HG03469 (cell line): ENCODE measurements at regions not wholly inside any gene's neighbourhood (a gene's known extent, or its start where the extent isn't known, plus 50 kb on each side); places are given as distances from the start of the nearest gene placed in this dataset.

Experiments
- ATAC-seq: cut with Tn5 transposase; IDR thresholded peaks from one replicate; pipeline ENCODE4 v1.9.1; 2021; ENCODE audit warnings: mild to moderate bottlenecking, moderate library complexity, moderate number of reproducible peaks; ENCODE audit not compliant: unreplicated experiment

DNA sequence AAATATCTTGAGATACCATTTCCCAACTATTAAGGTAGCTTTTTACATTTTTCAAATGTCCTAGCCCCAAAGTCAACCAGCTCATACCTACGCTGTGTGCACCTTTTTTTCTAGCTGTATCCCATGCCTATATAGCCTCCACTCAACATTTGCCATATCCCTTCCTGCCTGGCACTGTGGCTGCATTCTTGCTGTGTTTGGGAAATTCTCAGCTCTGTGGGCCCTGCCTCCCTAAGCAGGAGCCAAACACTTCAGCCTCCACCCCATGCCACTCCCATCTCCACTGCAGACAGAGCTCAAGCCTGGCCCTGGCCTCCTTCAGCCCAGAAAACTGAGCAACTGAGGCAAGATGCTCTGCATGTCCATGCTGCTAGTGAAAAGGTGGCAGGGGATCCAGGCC is 141.3 kb downstream of the RAB11FIP2 start:
- ATAC-seq, result no peak

DNA sequence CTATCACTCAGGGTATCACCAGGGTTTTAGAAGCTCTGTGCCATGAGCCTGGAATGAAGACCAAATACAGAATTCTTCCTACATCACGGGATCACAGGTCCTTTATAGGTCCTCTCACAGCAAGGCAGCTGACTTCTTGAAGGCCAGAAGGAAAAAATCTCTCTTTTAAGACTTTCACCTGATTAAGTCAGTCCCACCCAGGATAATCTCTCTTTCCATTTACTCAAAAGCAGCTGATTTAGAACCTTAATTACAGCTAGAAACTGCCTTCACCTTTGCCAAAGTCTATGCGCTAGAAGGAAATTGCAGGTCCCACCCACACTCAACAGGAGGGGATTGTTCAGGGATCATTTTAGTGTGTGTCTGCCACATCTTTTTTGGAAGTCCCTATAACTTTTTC is 135.1 kb downstream of the RAB11FIP2 start:
- no peak for ATAC-seq

DNA sequence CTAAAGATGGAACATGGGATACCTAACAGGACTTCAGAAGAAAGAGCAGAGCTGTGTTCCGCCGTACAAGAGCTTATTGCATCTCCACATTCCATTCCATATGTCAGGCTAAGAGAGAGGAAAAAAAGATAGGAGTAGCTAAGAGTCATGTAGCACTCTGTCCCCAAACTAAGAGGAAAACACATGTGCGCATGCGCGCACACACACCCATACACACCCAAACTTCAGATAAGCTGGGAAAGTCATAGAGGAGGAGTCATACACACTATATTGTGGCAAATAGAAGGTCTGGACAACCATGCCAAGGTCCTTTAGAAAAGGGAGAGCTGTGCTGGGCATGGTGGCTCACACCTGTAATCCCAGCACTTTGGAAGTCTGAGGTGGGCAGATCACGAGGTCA is 132.4 kb downstream of the RAB11FIP2 start:
- no peak for ATAC-seq

DNA sequence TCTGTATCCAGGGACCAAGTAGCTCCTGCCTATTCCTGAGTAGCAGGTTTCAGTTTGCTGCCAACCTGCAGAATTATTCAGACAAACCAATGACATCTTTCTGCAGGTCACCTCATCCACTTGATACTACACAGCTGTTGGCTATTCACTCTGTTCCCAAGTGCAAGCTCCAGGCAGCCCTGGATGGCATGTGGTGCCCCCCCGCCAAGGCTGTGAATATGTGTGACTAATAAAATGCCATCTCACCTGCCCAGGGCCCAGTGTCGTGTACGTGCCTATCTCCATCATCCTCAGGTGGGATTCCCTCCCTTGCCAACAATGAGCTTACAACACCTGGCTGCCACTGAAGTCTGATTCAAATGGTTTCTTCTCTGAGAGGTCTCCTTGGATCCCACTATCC is 125.8 kb downstream of the RAB11FIP2 start:
- no peak for ATAC-seq

DNA sequence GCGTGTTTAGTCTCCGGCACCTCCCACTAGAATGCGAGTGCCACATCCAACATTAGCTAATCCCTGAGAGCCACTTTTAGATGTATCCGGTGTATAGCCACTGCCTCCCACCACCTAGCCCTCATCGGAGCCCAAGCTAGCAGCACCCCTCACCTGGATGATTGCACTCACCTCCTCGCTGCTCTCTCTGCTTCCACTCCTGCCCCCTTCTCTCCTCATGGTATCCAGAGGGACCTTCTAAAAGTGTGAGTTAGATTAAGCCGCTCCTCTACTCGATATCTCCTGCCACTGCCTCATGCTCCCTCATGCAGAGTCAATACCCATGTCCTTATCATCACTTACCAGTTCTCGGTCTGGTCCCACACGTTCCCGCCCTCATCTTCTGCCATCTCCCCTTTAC is 125.3 kb downstream of the RAB11FIP2 start:
- ATAC-seq, result no peak

DNA sequence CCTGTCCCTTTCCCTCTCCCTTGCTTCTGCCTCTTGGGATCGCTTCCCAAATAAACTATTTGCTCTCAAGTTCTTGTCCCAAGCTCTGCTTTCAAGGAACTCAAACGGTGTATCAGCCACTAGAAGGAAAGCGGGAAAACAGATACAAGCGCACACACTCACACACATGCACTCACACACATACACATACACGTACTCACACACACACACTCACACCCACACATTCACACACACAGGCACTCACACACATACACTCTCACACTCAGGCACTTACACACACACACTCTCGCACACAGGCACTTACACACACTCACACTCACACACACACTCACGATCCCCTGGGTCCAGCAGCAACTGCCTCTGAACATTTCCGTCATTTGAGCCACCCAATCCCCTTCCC is 121.9 kb downstream of the RAB11FIP2 start:
- no peak for ATAC-seq

DNA sequence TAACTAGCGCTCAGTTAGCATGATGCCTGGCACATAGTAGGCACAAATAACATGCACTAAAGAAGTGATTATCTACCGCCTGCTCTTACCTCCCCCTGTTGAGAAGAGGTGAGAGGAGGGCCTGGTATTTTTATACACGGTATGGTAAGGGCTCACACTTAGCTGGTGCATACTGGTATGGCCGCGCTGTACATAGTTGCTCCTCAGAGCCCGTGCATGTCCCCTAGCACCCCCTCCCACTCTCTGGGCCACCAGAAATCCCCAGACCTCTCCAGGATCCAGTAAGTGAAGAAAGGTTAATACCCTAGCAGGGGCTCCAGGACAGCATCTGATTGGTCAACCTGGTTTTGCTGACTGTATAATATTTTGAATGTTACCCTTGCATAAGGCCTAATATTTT is 121.4 kb downstream of the RAB11FIP2 start:
- no peak for ATAC-seq

DNA sequence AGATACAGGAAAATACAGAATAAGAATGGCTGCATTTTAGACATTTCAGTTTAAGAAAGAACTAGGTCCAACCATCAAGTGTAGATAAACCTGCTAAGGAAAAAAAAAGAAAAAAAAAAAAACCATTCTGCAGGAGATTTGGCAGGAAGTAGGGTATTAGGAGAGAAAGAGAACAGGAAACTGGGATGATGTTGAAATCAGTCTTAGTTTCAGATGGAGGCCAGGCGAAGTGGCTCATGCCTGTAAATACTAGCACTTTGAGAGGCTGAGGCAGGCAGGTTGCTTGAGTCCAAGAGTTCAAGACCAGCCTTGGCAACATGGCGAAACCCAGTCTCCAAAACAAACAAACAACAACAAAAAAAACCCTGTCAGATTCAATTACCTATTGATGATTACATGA is 120.2 kb downstream of the RAB11FIP2 start:
- ATAC-seq, result no peak

DNA sequence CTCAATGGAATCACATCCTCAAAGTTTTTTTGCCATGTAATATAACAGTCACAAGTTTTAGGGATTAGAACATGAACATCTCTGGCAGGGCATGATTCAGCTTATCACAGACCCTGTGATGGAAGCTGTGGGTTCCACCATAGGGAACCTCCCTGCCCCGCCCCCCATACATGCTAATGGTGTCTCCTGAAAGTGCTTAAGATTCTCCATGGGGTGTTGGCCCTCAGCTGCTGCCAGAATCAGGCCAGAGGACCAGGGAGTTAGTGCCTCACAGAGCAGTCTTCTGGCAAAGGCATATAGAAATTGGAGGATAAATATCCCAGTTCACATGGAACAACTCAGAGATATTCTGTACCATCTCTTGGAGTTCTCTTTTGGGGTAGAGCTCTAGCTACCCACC is 119.4 kb downstream of the RAB11FIP2 start:
- ATAC-seq, result no peak

DNA sequence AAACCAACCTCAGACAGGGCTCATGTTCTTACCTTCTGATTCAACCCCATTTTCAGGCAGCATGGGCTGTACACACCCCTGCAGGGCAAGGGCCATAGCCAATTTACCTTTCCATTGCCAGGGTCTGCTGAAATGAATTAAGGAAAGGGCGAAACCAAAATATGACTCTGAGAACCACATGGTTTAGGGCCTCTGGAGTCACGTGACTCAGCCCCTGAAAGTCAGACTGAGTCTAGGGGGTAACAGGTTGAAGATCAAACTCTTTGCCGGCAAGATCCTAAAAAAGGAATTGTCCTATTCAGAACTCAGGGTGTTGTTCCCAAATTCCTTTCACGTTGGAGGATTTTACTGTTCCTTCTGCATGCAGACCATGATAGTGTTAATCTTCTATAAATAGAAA is 118.9 kb downstream of the RAB11FIP2 start:
- ATAC-seq, result no peak

DNA sequence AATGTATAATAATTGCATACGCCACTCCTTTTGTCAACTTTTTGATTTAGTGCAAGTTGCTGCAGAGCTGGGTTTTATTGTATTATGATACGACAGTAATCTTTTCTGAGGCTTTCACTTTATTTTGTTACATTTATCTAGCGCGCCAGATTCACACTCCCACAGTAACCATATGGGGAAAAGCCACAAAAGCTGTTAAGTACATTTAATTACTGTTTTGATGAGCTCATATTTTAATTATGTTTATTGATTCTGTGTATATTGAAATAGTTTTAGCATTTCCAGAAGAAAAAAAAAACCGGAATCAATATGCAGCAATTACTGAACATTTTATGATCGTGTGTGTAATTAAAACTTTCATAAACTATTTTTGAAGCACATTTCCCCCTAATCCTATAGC is 118.5 kb downstream of the RAB11FIP2 start:
- no peak for ATAC-seq

DNA sequence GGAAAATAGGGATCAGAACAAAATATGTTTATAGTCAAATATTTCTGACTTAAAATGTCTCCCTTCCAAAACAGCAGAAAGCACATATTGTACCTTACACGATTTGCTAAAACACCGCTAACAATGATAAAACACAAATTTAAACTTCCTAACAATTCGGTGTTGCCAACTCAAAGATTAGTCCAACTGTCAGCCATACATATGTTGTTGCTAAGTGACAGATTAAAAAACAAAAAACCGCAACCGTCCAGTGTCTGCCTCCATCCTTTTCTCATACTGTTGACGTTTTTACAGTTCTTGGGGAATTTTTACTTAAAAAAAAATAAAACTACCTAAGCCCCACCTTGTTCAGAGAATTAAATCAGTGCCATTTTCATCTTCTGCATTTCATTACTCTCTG is 118.0 kb downstream of the RAB11FIP2 start:
- no peak for ATAC-seq

DNA sequence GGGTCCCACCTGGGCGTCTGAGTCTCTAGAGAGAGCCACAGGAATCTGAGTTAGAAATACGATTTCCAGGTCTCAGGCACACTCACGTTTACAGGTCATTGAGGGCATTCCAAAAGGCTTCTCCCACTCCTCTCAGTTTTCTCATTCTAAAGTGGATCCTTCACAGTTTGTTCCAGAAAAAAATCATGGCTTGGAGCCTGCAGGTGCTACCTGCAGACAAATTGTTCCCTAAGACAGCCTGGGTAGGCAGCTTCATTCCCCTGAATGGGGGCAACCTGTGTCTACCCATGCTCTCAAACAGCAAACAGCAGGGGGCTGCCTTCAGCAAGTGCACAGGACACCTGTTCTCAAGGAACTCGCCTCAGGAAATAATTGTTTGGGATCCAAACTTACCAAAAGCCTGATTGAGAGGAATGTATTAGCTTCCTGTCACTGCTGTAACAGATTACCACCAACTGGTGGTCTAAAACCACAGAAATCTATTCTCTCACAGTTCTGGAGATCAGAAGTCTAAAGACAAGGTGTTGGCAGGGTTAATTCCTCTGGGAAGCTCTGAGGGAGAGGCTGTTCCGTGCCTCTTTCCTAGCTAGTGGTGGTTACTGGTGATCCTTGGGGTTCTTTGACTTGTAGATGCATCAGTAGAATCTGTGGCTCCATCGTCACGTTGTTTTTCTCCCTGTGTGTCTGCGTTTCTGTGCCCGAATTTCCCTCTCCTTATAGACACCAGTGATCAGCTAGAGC is 117.2 kb downstream of the RAB11FIP2 start:
- no peak for ATAC-seq

DNA sequence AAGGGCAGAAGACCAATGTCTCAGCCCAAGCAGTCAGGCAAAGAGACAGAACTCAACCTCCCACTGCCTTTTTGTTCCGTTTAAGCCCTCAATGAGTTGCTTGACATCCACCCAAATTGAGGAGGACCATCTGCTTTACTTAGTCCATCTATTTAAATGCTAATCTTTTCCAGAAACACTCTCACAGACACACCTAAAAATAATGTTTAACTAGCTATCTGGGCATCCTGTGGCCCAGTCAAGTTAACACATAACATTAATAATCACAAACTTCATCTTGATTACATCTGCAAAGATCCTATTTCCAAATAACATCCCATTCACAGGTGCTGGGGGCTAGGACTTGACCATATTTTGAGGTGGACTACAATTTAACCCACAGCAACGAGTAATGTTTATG is 115.7 kb downstream of the RAB11FIP2 start:
- no peak for ATAC-seq

DNA sequence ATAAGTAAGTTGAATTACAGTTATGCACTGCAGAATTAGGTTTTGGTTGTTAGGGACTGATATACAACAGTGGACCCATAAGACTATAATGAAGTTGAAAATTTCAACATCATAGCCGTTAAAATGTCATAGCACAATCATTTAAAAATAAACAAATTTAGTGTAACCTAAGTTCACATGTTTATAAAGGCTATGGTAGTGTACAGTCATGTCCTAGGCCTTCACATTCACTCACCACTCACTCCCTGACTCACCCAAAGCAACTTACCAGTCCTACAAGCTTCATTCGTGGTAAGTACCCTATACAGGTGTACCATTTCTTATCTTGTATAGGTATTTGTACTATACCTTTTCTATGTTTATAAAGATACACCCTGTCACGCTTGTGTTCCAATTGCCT is 113.7 kb downstream of the RAB11FIP2 start:
- ATAC-seq, result no peak

DNA sequence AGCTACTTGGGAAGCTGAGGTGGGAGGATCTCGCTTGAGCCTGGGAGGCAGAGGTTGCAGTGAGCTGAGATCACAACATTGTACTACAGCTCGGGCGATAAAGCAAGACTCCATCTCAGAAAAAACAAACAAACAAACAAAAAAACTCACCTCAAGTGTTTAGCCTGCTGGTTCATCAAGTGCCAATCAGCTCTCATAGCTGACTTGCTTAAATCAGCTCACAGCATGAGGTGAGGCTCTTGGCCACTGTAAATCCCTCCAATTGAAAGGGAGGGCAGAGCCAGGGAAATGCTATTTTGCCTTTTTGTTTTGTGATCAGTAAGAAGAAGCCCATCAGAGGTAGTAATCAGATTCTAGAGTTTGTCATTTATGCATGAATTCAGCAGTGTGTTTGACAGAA is 112.3 kb downstream of the RAB11FIP2 start:
- ATAC-seq, result no peak

DNA sequence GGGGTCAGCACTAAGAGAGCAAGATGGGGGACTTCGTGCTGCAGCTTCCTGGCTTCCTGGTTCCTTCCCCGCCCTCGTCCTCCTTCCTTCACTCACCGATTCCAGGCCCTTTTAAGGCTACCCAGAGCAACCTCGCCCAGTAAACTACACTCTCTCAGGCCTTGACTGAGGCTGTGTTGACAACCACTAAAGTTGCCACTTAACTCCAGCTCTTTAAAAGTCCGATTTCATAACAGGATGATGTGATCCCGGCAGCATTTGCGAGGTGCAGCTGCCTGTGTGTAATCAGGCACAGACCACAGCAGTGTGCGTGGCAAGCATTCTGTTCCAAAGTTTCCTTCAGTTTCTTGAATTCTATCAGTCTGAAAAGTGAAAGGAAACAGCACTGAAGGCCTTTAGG is 110.6 kb downstream of the RAB11FIP2 start:
- ATAC-seq, result no peak

DNA sequence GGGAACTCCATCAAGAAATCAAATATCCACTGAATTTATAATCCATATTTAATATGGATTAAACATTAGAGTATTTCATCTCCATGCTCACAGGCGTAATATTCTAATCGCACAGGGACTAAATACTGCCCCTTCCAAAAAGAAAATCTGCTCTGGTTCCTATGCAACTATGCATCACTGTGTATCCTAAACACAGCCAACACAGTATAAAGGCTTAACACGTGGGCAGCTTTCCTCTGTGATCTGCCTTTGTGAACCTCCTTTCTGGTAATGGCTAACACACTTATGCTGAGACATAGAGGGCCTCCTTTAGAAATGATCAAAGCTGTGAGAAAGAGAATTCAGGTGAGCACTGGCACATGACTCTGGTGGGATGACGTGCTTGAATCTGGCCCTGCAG is 110.2 kb downstream of the RAB11FIP2 start:
- ATAC-seq, result no peak

DNA sequence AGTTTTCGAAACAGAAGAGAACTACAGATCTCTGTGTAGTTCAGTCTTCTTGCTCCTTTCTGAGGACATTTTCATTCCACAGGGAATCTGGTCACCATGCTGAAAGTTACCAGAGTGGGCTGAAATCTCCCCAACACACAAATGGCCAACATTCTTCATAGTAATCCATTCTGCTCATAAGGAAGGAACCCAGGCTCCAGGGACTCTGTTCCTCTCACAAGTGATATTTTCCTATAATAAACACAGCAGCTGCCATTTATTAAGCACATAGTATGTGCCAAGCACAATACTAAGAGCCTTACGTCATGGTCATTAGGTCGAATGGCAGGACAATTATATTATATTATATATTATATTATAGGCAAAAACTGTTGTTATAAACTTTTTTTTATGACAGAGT is 109.8 kb downstream of the RAB11FIP2 start:
- ATAC-seq, result no peak

DNA sequence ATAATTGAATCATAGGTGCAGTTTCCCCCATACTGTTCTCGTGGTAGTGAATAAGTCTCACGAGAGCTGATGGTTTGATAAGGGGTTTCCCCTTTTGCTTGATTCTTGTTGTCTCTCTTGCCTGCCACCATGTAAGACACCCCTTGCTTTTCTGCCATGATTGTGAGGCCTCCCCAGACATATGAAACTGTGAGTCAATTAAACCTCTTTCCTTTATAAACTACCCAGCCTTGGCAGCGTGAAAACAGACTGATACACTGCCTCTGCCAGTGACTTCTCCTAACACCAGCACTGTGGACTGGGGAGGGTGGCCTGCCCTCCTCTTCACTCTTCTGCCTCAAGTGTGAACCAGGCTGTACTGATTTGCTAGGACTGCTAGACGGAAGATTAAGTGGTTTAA is 108.6 kb downstream of the RAB11FIP2 start:
- ATAC-seq, result no peak

DNA sequence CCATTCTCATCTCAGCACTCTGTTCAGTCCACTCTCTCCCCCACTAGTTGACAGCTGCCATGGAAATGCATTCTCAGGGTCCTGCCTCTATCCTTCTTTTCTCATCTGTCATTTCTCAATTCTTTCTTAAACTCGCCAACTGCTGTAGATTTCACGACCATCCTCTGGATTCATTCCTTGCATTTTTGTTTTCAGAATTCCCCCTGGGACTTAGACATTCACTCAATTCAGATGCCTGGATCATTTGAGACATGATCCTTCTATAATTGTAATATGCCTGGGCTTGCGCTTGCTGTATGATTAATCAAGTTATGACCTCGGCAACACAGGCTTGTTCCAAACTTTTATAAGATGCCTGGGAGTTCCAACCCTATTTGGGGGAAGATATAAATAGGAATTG is 104.5 kb downstream of the RAB11FIP2 start:
- no peak for ATAC-seq

DNA sequence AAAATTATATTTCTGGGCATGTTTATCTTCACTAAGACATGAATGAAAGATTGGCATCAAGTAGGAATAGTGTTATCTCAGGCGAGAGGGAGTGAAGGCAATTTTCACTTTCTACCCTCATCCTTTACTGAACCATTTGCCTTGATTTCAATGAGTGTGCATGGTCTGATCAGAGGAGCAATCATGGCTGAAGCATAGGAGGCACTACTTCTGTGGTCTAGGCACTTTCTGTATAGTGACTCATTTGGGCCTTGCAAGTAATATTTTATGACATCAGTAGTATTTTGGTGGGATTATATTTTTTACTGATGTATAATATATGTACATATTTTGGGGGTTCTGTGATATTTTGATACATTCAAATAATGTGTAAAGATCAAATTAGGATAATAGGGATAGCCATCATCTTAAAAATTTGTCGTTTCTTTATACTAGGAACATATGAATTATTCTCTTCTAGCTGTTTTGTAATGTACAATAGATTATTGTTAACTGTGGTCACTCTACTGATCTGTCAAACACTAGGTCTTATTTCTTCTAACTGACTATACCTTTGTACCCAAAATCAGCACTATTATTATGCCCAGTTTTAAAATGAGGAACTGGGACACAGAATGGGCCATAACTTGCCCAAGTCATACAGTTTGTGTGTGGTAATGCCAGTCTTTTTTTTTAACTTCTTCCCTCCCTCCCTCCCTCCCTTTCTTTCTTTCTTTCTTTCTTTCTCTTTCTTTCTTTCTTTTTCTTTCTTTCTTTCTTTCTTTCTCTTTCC is 101.9 kb downstream of the RAB11FIP2 start:
- no peak for ATAC-seq

DNA sequence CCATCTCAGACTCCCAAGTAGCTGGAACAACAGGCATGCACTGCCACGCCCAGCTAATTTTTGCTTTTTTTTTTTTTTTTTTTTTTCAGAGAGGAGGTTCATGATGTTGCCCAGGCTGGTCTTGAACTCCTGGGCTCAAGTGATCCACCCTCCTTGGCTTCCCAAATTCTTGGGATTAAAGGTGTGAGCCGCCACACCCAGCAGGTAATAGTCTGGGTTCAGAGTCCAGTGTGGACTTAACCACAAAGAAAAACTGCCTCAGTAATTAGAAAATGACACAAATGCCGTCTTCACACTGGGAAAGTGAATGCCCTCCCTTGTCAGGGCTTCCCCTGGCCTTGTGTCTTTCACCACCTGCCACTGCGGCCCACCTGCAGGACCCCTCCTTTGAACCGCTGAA is 101.1 kb downstream of the RAB11FIP2 start:
- ATAC-seq, result no peak
